Non-pigmented ciliary epithelial cell (primary cell): ENCODE measurements at regions not wholly inside any gene's neighbourhood (a gene's known extent, or its start where the extent isn't known, plus 50 kb on each side); places are given as distances from the start of the nearest gene placed in this dataset.

Experiments
- DNase-seq: peaks from one replicate; pipeline ENCODE4 v3.0.0-alpha.2; 2010; ENCODE audit warnings: low read depth

DNA sequence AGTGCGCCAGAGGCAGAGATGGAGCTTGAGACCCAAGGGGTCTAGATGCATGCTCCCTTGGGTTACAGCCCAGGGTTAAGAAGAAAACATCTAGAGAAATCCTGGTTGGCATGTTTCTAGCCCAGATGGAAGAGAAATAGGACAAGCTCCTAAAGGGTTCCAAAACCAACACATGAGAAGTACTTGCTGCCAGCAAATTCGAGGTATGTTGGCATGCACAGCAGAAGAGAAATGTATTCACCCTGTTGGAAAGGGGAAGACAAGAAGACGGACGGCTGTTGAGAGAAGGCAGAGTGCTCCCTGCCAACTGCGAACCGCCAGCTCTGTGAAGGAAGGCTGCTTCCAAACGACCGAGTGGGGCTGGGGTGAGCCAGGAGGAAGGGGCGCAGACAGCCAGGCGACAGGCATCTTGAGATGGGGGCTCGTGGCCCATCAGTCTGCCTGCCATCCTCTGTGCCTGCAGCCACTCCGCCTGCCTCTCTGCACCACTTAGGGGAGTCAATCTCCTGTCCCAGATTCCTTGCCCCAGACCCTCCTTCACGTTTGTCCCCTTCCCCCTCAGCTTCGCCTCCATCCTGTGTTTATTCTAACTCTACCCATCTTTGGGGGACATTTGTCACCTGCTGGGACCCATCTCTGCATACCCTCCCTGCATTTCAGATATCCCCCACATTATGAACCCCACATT, 249.2 kb downstream of the CDC5L start:
- no peak for DNase-seq

DNA sequence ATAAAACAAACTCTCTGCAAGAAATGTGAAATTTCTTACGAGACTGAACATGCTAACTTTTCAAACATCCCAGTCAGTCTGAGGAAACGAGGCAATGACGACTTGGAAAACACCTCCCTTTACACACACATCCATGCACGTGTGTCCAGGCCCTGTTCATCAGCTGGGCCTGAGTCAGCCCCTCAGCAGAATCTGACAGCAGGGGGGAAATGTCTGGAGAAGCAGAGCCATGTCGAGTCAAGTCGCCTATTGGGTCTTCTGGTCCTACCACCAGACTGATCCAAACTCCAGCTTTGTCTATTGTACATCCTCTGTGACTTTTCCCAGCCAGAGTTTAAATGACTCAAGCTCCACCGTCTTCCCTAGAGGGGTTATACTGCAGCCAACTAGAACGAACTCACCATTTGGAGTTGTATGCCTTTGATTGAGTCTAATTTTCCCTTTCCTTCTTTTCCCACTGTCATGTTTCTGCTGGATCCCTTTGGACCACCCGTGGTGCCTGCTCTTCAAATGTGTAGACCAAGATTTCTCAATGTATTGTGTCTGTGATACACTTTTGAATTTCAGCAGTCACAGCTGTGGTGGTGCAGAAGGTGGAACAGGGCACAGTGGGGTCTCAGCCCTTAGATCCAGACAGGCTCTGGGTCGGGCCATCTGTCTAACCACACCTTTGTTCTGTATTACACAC, 254.0 kb downstream of the CDC5L start:
- DNase-seq: no peak

DNA sequence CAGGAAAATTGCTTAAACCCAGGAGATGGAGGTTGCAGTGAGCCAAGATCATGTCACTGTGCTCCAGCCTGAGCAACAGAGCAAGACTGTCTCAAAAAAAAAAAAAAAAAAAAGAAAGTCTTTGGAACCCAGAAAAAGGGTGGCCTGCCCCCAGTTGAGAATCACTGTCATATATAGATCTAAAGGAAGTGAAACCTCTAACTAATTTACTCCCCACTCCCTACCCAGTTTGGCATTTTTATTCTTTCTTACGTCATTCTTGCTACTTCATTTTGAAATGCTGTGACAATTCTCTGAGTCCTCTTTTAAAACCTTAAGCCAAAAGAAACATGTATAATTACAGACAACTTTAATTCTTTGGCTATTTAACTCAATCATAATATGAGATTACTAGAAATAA, 254.8 kb downstream of the CDC5L start:
- no peak for DNase-seq

DNA sequence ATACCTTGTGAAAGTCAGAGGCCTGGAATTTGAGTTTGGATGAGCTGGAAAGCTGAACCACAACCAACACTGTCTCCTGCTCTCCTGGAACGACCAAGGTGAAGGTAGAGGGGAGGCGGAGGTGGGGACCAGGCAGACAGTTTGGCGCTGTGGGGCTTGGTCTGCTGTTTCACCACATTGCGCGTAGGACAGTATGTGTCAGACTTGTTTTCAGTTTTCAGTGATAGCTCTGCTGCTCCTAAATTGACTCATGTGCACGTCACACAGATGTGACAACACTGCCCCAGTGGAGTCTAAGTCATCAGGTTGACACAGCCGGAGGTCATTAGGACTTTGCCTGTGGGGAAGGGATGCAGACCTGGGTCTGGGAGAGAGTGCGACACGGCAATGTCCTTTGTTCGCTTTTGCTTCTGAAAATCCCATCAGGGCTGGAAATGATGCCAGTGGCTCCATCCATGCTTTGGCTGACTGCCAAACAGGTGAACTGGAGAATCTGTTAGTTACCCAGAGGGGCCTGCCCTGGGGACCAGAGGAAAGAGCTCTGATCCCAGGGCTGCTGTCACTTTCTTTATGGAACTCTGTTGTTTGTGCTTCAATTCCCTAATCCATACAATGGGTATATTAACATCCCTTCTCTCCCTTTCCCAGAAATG, 255.5 kb downstream of the CDC5L start:
- no peak for DNase-seq

DNA sequence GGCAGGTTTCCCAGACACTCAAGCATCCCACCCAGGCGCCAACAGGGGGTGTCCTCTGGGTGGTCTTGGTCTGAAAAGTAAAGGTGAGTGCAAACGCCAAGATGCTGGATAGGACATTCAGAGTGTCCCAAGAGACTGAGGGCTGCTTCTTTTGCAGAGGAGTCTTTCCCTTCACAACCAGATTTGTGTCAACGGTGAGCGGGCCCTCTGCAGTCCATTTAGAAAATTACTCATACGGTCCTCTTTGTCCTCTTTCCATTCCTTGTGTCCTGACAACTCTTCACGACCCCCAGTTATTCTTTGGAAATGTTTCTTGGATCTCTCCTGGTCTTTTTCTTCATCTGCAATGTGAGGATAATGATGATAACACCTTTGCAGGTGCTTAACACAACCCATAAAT, 257.8 kb downstream of the CDC5L start:
- no peak for DNase-seq

DNA sequence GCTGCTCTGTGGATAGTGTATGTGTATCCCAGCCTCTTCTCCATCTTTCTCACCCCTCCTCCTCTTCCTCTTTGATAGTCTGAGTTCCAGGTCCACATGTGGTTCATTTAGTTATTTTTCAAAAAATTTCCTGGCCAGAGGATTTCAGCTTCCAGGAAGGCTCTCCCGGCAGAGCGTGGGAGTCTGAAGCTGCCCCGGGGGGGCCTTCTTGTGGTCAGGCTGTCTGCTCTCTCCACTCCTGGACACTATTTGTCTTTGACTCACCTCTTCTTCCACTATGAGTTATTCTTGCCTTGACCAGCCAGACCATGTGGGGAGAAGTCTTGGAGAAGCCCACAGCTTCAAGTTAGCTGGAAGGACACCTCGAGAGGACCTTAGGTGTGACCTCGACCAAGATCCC, 258.8 kb downstream of the CDC5L start:
- peak; percentile 65 for DNase-seq

DNA sequence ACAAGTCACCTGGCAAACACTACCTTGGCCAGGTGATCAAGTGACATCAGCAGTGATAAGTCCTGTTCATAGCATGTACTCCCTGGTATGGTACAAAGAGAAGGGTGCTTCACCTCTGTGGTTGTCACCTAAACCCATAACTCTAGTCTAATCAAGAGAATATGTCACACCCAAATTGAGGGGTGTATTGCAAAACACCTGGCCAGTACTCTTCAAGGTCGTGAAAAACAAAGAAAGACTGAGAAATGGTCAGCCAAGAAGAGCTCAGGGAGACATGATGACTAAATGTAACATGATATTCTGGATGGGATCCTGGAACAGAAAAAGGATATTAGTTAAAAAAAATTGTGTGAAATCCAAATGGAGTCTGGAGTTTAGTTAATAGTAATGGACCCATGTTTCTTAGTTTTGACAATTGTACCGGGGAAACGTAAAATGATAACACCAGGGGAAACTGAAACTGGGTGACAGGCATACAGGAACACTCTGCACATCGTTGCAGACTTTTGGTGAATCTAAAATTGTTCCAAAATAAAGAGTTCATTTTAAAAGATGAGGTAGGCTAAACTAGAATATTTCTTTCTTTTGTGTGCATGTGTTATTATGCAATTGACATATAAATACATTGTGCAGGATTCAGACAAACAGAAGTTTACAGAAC, 262.0 kb downstream of the CDC5L start:
- DNase-seq: no peak

DNA sequence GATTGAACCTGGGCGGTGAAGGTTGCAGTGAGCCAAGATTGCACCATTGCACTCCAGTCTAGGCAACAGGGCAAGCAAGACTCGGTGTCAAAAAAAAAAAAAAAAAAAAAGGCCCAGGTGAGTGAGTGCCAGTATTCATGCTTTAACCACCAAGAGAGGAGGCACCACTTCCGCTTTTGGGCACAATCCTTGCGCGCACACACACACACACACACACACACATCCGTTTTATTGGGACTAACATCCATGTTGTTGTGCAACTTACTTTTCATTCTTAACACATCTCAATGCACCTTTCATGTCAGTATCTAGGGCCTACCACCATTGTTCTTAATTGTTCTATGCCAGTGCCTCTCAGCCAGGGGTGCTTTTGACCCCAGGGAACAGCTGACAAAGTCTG, 263.0 kb downstream of the CDC5L start:
- no peak for DNase-seq

DNA sequence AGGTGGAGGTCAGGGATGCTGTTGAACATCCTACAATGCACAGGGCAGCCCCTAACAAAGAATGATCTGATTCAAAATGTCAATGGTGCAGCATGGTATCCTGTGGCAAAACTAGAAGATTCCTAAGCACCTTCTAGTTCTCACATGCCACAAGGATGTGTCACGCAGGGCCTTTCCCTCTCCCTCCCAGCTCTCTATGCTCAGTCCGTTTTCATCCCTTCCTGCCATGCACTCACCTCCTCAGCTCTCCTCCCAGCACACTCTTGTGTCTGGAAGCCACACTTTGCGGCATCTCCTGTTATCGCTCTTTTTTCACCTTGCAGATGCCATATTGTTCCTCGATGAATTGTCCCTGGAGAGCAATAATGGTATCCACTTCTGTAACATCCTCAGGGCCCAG, 263.4 kb downstream of the CDC5L start:
- no peak for DNase-seq

DNA sequence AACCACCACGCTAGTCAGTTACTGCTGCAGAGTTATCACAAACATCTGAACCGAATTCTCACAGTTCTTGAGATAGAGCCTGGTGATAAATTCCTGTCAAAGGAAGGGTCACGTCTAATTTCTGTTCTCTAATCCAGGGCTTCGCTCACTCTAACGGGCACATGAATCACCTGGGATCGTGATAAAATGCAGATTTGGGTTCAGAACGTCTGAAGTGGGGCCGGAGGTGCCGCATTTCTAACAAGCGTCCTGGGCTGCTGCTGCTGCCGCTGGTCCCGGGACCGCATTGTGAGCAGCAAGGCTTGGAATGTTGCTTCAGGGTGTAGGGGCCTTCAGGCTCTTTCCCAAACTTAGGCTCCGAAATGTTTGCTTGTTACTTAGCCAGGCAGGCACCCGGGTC, 264.1 kb downstream of the CDC5L start:
- no peak for DNase-seq

DNA sequence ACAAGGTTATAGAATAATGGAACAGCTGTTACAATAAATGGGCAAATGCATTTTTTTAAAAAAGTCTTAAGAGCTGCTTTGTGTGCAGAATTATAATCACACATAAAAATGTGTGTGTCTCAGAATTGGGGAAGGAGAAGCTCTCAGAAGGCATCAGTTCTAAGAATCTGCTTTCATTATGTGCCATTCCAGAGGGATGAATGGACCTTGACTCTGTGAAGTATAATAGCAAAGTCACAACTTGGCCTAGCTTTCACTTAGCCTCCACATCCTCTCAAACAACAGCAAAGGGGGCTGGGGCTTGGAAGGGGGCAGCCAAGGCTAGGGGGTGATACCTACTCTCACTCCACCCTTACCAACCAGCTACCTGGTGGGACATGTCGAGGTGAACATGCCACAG, 265.0 kb downstream of the CDC5L start:
- no peak for DNase-seq

DNA sequence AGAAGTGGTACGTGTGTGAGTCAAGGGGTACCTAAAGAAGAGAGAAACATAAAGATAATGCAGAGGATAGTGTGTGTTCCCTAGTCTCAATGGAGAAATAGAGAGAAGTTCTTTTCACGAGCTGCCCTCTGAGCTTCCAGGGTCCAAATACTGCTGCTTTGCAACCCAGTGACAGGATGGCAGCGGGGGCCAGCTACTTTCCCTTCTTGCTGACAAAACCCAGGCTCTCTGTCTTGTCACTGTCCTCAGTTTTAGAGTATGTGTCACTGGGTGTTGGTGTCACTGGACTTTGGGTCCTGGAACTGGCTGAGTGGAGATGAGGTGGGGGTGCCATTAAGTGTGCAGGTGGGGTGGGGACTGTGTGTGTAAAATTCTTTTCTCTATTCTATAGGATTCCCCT, 265.6 kb downstream of the CDC5L start:
- DNase-seq: no peak

DNA sequence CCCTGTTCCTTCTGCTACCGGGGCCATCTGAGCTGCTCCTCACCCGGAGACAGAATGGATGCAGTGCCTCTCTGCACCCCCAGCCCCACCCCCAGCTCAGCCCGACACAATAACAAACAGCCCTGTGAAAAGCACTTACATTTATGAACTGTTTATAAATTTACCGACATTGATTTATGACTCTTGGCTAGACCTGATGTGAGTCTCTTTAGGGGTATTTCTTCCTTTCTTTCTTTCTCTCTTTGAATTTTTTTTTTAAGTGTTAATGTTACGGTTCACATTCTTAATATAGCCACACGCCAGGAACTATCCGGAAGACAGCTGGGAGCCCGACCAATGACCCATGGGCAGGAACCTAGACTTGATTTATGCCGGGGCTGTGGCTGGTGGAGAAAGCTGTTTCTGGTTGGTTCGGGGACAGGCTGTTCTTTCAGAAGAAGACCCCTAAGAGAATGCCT, 266.3 kb downstream of the CDC5L start:
- DNase-seq: no peak

DNA sequence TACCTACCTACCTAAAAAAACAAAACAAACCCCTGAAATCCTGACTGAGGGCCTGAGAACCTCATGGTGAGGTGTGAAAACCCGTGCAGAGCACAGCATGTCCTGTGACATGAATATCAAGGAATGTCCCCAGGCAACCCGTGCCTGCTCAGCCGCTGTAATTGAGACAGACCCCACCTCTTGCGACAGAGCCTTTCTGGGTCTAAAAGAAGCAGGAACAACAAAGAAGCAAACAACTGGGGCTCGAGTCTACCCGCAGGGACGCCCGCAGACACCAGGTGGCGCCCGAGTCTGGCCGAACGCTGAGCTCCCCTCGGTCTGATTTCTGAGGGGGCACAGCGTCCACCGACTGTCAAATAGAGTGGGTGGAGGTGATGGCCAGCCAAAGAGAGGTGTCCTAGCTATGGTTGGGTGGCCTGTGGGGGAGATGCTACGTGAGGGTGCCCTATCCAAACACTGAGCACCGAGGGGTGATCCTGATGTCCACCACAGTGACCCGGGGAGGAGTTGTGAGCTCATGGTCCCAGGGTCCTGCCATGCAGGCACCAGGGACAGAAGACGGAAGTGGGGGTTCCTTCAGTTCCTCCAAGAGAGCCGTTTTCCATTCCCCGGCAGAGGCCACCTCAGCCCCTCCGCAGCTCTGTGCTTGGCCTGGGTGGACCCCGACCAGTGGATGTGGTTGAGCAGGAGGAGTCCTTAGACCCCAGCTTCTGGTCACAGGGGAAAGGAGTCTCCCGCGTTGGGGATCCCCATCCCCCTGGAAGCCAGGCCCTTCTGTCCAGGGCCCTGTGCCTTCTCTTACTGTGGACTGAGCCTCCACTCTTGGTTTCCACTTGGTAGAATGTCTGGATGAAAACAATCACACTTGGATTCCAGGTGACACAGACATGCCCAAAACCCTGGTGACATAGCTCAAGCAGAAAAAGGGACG, 268.2 kb downstream of the CDC5L start:
- DNase-seq: no peak

DNA sequence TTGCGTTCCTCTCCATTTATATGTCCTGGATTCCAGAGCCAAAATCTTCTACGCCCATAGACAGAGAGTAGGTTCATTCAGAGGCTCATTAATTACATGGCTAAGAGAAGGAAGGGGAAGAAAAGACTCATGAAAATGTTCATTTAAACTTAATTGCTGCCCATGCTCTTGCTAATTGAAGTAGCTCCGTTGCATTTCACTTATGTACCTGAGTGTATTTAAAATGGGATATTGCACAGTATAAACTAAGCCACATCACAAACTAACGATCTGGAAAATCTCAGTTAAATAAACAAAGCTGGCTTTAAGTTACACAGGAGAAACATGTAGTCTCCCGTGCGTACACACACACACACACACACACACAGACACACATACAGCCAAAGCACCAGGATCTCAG, 269.2 kb downstream of the CDC5L start:
- DNase-seq: no peak

DNA sequence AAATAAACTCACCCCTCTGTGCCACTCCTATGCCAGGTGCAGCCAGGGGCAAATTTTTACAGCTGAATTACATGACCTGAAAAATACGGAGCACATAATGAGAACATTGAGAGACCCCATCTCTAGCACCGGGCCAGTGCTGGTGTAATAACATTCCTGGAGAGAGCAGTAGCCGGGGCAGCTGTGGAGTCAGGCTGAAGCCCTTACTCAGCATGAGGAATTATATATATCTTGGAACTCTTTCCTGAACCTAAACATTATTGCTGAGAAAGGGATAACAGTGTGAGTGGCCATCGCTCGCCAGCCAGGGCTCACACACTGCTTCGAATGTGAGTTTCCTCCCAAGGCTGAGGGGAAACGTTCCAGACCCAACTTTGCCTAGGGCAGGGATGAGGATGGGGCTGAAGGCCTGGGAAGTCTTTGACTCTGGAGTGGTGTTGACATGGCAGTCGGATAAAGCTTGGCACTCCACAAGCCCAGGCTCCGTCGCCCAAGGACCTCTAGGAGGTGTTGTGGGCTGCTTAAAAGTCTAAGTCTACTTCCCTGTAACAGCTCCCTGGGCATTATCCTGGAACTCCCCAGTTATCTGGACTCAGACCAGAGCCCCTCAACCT, 269.8 kb downstream of the CDC5L start:
- no peak for DNase-seq

DNA sequence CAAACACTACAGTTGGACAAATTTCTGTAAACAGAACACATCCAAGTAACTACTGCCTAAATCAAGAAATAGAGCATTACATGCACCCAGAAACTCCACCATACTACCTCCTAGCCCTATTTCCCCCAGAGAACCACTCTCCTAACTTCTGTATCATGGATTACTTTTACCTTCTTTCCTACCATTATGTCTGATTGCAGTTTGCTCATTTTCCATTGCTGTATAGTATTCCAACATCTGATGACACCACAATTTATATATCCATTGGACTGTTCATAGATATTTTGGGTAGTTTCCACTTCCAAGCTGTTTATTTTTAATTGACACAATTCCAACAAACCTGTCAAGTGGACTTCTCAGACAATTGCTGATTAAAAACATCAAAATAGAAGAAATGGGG, 271.1 kb downstream of the CDC5L start:
- DNase-seq: no peak

DNA sequence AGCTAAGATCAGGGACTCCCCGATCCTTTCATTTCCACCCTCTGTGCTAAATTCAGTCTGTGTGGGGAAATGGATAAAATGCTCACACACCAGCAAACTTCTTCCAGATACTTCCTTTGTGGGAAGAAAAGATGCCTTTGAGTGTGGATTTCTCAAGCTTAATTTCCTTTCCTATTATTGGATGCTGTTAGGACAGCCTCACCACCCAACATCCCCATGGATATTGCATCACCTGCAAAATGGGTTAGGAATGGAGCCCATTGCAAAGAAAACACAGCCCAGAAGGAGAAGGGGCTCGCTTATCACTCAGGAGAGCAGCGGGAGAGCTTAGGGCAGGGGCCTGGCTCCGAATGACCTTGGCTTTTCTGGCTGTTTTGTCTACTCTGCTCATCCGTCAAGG, 272.2 kb downstream of the CDC5L start:
- DNase-seq: no peak

DNA sequence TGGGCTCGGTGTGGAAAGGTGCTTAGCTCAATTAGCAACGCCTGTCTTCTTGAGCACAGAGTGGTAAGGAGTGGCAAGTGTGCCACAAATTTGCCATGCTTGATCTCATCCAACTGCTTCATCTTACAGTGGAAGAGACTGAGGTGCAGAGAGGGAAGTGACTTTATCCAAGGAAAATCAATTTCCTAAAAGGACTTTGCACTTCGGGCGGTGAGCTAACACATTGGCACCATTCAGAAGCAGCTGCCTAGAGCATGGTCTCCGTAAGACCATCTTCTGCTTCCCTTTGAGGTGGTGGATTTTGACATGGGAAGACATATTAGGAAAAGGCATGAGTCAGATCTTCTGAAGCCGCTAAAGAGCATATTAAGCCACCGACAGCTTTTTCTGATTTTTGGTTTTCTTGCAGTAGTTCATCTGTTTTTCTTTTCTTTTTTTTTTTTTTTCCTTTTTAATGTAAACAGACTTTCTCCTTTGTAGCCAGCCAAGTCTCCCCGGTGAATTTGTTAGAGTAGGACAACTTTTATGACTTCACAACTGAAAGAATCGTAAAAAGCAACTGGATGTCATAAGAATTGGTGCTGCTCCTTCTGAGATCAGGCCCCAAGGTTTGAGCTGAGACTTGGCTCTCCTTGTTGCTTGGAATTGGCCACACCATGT, 273.2 kb downstream of the CDC5L start:
- DNase-seq: no peak

DNA sequence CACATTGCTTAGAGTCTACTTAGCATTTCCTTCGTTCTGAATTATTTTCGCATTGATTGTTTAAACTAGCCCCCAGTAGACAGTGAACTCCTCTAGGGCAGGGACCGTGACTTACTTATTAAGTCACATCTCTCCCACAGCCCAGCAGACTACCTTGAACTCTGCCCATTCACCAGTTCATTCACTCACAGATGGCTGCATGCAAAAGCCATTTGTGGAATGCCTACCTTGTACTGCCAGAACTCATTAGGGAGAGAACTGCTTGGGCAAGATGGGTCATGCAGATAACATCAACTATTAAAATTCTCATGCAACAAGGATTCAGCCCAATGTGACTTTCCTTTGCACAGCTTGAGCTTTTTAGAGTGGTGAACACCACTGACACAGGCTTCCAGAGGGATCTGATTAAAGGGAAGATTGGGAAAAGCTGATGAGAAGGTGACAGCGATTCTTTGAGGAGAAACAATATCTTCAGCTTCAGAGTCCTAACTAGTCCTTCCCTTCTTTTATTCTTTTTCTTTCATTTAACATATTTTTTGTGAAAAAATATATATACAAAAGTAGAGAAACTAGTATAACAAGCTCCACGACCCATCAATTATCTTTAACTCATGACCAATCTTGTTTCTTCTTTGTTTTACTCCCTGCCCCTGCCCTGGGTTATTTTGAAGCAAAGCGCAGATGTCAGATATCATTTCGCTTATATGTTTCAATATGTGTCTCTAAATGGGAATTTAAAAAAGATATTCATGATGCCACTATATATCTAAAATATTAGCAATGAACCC, 273.9 kb downstream of the CDC5L start:
- DNase-seq: no peak
